LNCaP clone FGC (cell line): ENCODE measurements at regions not wholly inside any gene's neighbourhood (a gene's known extent, or its start where the extent isn't known, plus 50 kb on each side); places are given as distances from the start of the nearest gene placed in this dataset.
"Not testable (repeated sequence)": the region's sequence is repeated elsewhere in the genome, so short reads cannot be mapped to it uniquely, and the experiment has no call there.

Experiments
- DNase-seq: peaks from one replicate; pipeline ENCODE4 v3.0.0-alpha.2; 2011; ENCODE audit warnings: low read depth
- H3K4me3 ChIP-seq: 2 replicates; pipeline ENCODE4 v1.5.1; 2011; ENCODE audit warnings: mild to moderate bottlenecking, low read depth, low read length, control low read depth
- CTCF ChIP-seq: IDR thresholded peaks from 2 replicates; pipeline ENCODE4 v1.5.1; 2012; ENCODE audit warnings: mild to moderate bottlenecking; ENCODE audit not compliant: control insufficient read depth, insufficient read depth; ENCODE audit errors: extremely low read depth

- H3K4me3 ChIP-seq: no peak overlapping the region
- TF ChIP-seq CTCF: no peak
- peak; percentile 95 for DNase-seq
Observed at GRCh38 chrX:112235547-112235946, 153.0 kb upstream of the TRPC5 start.

GRCh38 chrX:112233164-112233563, 150.6 kb upstream of the TRPC5 start:
- TF ChIP-seq CTCF: no peak
- no peak for DNase-seq

GRCh38 chrX:112226795-112227194, 144.2 kb upstream of the TRPC5 start:
- not testable (repeated sequence) for DNase-seq, H3K4me3 ChIP-seq

More at GRCh38 chrX:112233164-112233563, 150.6 kb upstream of the TRPC5 start:
- no peak overlapping the region for H3K4me3 ChIP-seq

GRCh38 chrX:112223391-112223790, 140.8 kb upstream of the TRPC5 start:
- no peak overlapping the region for H3K4me3 ChIP-seq
- DNase-seq: no peak
- no peak for TF ChIP-seq CTCF

GRCh38 chrX:112218388-112218787, 135.8 kb upstream of the TRPC5 start:
- no peak for TF ChIP-seq CTCF
- H3K4me3 ChIP-seq: no peak overlapping the region
- no peak for DNase-seq

- H3K4me3 ChIP-seq: no peak overlapping the region
- no peak for DNase-seq
- no peak for TF ChIP-seq CTCF
Observed at GRCh38 chrX:112211459-112211858, 128.9 kb upstream of the TRPC5 start.

- no peak for TF ChIP-seq CTCF
- no peak overlapping the region for H3K4me3 ChIP-seq
- DNase-seq: no peak
Observed at GRCh38 chrX:112197840-112198239, 115.3 kb upstream of the TRPC5 start.
